Neural progenitor cell (in vitro differentiated cells): ENCODE measurements at regions not wholly inside any gene's neighbourhood (a gene's known extent, or its start where the extent isn't known, plus 50 kb on each side); places are given as distances from the start of the nearest gene placed in this dataset.

Experiments used
- CTCF ChIP-seq: fragments of 200-600 bp; sonication (generic); IDR thresholded peaks from 2 replicates; pipeline ENCODE4 v1.5.1; 2017; ENCODE audit warnings: antibody characterized with exemption, mild to moderate bottlenecking
- EZH2 ChIP-seq: fragments of 200-600 bp; sonication (generic); IDR thresholded peaks from 2 replicates; pipeline ENCODE4 v1.6.1; 2017; ENCODE audit warnings: antibody characterized with exemption, mild to moderate bottlenecking, moderate library complexity
- EZH2phosphoT487 ChIP-seq: fragments of 200-600 bp; sonication (generic); IDR thresholded peaks from 2 replicates; pipeline ENCODE4 v1.6.1; 2017; ENCODE audit warnings: antibody characterized with exemption

- no peak for TF ChIP-seq CTCF
- no peak for TF ChIP-seq EZH2
- TF ChIP-seq EZH2phosphoT487 = no peak
These were observed 206.4 kb upstream of the FOXD3 start for GRCh38 chr1:63116016-63116415.
